GM18909 (cell line): ENCODE measurements at regions not wholly inside any gene's neighbourhood (a gene's known extent, or its start where the extent isn't known, plus 50 kb on each side); places are given as distances from the start of the nearest gene placed in this dataset.

Experiments
- ATAC-seq: cut with Tn5 transposase; IDR thresholded peaks from one replicate; pipeline ENCODE4 v1.9.1; 2021; ENCODE audit warnings: mild to moderate bottlenecking; ENCODE audit not compliant: unreplicated experiment, poor library complexity

DNA sequence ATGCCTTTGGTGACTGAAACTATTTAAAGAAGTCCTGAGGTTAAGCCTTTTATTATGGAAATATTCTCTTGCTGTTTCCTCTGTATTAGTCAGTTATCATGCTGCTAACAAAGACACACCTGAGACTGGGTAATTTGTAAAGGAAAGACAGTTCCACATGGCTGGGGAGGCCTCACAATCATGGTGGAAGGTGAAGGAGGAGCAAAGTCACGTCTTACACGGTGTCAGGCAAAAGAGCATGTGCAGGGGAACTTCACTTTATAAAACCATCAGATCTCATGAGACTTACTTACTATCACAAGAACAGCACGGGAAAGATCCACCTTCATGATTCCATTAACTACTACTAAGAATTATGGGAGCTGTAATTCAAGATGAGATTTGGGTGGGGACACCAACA, 121.2 kb upstream of the GPR26 start:
- ATAC-seq = no peak

- ATAC-seq = no peak
Measured at GRCh38 chr10:123548770-123549169, 117.4 kb upstream of the GPR26 start.

- ATAC-seq = no peak
Measured at GRCh38 chr10:123549761-123550454, 116.2 kb upstream of the GPR26 start.

DNA sequence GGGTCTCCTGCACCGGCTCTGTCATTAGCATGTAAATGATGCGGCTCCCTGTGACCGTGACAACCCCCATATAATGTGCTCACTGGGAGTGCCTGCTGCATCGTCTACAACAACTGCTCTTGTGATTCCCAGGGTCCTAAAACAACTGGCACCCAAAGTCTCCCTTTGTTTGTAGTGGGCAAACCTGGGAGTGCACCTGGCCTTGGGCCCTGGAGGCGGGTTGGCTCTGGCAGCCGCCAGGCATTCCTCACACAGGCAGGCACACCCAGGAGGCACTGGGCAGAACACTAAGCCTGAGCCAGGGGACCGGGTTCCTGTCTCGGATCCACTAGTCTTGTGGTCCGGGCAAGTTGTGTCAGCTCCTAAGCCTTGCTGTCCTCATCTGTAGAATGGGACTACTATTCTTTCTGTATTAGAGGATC, 115.5 kb upstream of the GPR26 start:
- ATAC-seq = no peak

DNA sequence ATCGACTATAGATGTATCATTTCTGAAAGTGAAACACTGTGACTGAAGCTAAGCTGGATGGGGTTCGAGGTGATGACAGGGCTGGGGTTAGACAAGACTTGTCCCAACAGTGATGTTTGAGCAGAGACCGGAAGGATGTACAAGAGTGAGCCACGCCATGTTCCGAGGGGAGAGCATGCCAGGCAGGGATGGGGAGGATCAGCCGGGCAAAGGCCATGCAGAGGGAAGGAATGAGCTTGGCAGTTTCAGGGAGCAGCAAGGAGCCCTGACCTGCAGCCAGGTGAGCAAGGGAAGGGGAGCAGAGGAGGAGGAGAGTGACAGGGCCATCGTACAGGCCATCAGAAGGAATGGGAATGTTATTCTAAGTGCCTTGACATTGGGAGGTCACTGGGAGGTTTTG, 114.9 kb upstream of the GPR26 start:
- ATAC-seq = no peak

GRCh38 chr10:123552760-123553554, 113.2 kb upstream of the GPR26 start:
- ATAC-seq = no peak

DNA sequence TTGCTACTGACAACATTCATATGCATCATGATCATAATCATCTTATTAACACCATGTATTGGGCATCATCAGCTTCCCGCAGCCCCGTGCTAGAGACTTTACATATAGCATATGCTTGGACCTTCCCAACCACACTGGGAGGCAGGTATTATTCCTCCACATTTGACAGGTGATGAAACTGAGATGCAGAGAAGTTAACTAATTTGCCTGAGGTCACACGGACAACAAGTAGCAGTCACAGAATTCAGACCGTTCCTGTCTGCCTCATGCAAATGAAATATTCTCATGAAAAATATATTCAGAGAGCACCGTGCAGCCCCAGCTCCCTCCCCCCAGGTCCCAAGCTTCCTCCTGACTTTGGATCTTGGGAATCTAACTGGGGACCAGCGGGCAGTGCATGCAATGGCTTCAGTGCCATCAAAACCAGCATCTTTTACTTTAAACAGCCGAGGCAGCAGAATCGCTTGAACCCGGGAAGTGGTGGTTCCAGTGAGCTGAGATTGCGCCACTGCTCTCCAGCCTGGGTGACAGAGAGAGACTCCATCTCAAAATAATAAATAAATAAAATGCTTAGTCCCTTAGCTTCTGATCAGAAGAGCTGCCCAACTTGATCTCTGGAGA, 112.2 kb upstream of the GPR26 start:
- ATAC-seq = no peak

DNA sequence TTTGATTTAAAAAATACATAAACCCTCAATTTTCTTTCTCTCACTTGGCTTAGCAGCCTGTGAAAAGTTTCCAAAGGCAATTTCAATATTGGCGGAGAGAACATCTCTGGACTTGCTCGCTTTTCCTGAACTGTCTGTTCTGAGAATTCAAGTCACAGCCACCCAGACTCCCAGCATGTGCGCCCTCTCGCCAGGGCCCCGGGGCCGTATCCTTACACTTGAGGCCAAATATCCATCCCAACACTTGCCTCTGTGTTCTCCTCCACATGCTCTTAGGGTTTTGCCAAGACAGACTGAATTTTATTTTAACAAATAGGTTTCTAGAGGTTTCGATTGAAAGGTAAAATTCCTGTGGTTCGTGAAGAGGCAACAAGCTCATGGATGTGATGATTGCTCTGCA, 111.5 kb upstream of the GPR26 start:
- no peak for ATAC-seq

- no peak for ATAC-seq
Measured at GRCh38 chr10:123555616-123556015, 110.5 kb upstream of the GPR26 start.

GRCh38 chr10:123556049-123556448, 110.1 kb upstream of the GPR26 start:
- ATAC-seq = no peak

DNA sequence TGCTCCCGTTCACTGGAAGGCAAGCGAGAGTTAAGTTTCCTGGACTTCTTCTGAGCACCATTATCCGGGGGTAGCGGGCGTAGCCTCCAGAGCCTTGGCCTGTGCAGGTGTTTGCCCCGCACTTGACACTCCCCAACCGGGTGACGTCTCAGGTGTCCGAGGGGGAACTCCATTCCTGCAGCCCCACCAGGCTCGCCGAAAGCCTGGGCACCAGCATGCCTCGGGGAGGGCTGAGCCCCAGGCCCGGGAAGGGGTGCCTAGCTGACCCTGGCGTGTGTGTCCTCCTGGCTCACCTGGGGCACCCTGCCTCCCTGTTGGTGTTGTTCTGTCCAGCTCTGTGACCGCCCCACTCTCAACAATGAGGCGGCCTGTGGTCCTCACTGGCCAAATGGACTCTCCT, 109.4 kb upstream of the GPR26 start:
- no peak for ATAC-seq

- no peak for ATAC-seq
Measured at GRCh38 chr10:123557366-123558108, 108.6 kb upstream of the GPR26 start.

DNA sequence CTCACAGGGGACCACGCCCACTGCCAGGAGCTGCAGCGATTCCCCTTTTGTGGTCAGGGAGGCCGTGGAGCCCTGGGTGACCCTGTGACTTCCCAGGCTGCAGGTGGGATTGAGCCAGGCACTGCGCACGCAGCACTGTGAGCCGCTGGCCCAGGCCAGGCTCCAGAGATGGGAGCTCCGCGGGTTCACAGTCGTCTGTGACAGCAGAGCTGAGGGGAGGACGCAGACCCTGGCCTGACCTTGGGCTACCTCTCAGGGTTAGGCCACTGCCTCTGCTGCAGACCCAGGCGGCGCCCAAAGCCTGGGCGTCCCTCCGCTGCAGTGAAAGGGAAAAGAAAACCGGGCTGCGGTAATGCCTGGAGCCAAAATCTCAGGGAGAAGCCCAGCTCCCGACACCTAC, 107.5 kb upstream of the GPR26 start:
- ATAC-seq = no peak

GRCh38 chr10:123559066-123559822, 106.9 kb upstream of the GPR26 start:
- no peak for ATAC-seq

GRCh38 chr10:123559823-123560092, 106.4 kb upstream of the GPR26 start:
- ATAC-seq = no peak

- ATAC-seq = no peak
Measured at GRCh38 chr10:123560301-123561140, 105.6 kb upstream of the GPR26 start.

DNA sequence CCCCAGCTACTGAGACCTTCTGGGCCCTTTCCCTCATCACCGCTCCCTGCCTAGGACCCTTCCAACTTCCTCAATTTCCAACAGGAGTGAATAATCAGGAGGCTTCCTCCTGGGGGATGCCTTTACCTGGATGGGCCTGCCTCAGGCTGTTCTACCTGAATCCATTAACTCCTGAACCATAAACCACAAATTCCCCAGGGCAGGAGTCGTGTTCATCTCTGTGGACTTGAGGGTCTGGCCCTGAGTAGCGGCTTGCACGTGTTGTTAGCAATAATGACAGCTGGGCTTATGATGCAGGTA, 105.1 kb upstream of the GPR26 start:
- no peak for ATAC-seq

- ATAC-seq = no peak
Measured at GRCh38 chr10:123562387-123562786, 103.8 kb upstream of the GPR26 start.

DNA sequence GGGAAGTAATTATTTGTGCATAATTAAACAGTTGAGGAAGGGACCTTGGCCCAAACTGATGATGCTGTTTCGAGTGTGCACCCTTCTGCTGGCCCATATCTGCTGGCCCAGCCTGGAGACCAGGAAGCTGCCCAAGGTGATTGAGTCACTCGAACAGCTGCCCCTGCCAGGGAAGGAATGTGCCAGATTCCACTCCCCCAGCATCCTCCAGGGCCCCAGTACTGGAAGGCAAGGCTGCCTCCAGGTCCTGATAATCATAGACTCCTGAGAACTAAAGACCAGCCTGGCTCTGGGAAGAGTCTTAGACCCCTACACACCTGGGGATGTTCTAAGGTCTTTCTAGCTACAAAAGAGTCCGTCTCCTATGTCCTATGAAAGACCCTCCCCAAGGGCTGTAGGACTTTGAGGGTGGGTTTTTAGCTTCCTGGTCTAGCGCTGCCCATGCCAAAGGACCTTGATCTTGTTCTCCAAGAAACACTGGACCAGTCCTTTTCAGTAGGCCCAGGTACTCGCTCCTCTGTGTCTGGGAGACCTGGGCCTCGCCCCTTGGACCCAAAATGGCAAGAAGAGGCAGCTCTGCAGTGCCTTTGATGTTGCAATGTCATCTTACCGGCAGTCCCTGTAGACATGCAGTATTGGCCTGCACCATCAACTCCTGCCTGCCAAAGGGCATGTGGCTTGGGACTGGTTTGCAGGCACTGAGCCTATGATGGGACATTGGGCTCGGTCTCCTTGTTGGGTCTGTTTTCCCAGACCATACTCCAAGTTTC, 103.2 kb upstream of the GPR26 start:
- ATAC-seq = no peak
